Transverse colon (tissue), 4 donors: ENCODE measurements at regions not wholly inside any gene's neighbourhood (a gene's known extent, or its start where the extent isn't known, plus 50 kb on each side); places are given as distances from the start of the nearest gene placed in this dataset.

Source experiments
- POLR2A ChIP-seq: fragments of 450-650 bp; IDR thresholded peaks from one replicate; pipeline ENCODE4 v1.6.1; 2016; ENCODE audit warnings: antibody characterized with exemption, mild to moderate bottlenecking, moderate library complexity
- POLR2AphosphoS5 ChIP-seq, 3 donors: sonication (generic); formaldehyde crosslinking; IDR thresholded peaks; one replicate each; pipeline ENCODE4 v1.6.1; 2016; ENCODE audit warnings: antibody characterized with exemption in 3 of 3
- TF ChIP-seq, protein P1 (sequence below), 5 experiments: fragments of 200-600 bp in 3 of 5; fragments of 450-650 bp in 2 of 5; sonication (generic) in 3 of 5; IDR thresholded peaks; 1 replicate in 2 of 5; 2 replicates in 3 of 5; pipeline ENCODE4 v1.5.1; 2016 to 2017; ENCODE audit warnings: antibody characterized with exemption in 5 of 5, inconsistent platforms in 3 of 5, mild to moderate bottlenecking in 2 of 5, moderate library complexity in 1 of 5

DNA sequence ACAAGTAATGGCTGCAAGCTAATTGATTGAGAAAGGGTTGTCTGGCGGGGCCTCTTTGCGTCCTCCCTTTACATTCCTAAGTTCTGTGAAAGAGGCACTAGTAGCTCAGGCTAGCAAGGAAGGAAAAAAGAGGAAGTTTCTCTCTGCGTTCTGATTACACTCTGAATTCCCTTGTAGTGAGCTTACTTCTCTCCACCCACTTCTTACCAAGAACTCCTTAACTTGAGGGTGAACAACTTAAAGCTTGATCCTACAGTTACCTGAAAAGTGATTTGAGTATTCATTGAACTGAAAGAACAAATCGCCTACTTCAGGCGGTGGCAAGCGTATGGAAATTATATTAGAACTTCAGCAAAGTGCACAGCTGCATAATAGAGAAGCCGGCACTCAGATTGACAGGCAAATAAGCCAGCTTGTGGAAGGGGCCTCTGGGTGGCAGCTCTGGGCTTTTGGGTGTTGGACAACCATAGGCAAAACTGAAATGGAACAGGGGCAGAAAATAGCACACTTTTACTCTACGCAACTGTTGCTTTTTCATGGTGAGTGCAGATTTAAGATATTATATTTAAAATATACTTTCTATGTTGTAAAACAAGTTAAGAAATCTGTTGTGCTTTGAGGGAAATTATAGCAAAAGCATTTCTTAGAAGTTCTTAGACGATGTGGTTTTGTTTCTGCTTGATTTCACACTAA lies 464.5 kb downstream of the USP25 start:
- no peak for TF ChIP-seq POLR2A
- TF ChIP-seq, protein P1, sequence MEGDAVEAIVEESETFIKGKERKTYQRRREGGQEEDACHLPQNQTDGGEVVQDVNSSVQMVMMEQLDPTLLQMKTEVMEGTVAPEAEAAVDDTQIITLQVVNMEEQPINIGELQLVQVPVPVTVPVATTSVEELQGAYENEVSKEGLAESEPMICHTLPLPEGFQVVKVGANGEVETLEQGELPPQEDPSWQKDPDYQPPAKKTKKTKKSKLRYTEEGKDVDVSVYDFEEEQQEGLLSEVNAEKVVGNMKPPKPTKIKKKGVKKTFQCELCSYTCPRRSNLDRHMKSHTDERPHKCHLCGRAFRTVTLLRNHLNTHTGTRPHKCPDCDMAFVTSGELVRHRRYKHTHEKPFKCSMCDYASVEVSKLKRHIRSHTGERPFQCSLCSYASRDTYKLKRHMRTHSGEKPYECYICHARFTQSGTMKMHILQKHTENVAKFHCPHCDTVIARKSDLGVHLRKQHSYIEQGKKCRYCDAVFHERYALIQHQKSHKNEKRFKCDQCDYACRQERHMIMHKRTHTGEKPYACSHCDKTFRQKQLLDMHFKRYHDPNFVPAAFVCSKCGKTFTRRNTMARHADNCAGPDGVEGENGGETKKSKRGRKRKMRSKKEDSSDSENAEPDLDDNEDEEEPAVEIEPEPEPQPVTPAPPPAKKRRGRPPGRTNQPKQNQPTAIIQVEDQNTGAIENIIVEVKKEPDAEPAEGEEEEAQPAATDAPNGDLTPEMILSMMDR (IDR thresholded peaks at IDR 0.05) = no peak
- no peak for TF ChIP-seq POLR2AphosphoS5 (IDR thresholded peaks at IDR 0.05)
